GM12873 (cell line): ENCODE measurements at regions not wholly inside any gene's neighbourhood (a gene's known extent, or its start where the extent isn't known, plus 50 kb on each side); places are given as distances from the start of the nearest gene placed in this dataset.

ENCODE experiments used
- CTCF ChIP-seq: IDR thresholded peaks from 2 replicates; pipeline ENCODE4 v1.5.1; 2012; ENCODE audit warnings: low read depth, mild to moderate bottlenecking, moderate library complexity, low read length, control low read depth; ENCODE audit not compliant: insufficient read depth; ENCODE audit errors: missing control alignments

GRCh38 chr9:22815246-22815645 lies 368.6 kb downstream of the DMRTA1 start:
- no peak for TF ChIP-seq CTCF

GRCh38 chr9:22817181-22817580 lies 370.6 kb downstream of the DMRTA1 start:
- no peak for TF ChIP-seq CTCF

GRCh38 chr9:22829236-22829635 lies 382.6 kb downstream of the DMRTA1 start:
- no peak for TF ChIP-seq CTCF

- TF ChIP-seq CTCF, result no peak
These were observed 391.6 kb downstream of the DMRTA1 start for GRCh38 chr9:22838266-22838665.

- TF ChIP-seq CTCF, result no peak
These were observed 394.0 kb downstream of the DMRTA1 start for GRCh38 chr9:22840641-22841040.

GRCh38 chr9:22855980-22856379 lies 409.4 kb downstream of the DMRTA1 start:
- no peak for TF ChIP-seq CTCF

GRCh38 chr9:22857316-22857715 lies 410.7 kb downstream of the DMRTA1 start:
- no peak for TF ChIP-seq CTCF

- no peak for TF ChIP-seq CTCF
These were observed 416.5 kb downstream of the DMRTA1 start for GRCh38 chr9:22863106-22863505.
